KMS-11 (cell line): ENCODE measurements at regions not wholly inside any gene's neighbourhood (a gene's known extent, or its start where the extent isn't known, plus 50 kb on each side); places are given as distances from the start of the nearest gene placed in this dataset.

ENCODE experiments used
- H2AFZ ChIP-seq: fragments of 200-600 bp; sonication (generic); 2 replicates; pipeline ENCODE4 v1.6.1; 2016; ENCODE audit warnings: antibody characterized with exemption, mixed run types, low read depth
- H3K27ac ChIP-seq: fragments of 200-600 bp; sonication (generic); 2 replicates; pipeline ENCODE4 v1.6.1; 2016; ENCODE audit warnings: mild to moderate bottlenecking, mixed run types
- H3K27me3 ChIP-seq: fragments of 200-600 bp; sonication (generic); 2 replicates; pipeline ENCODE4 v1.6.1; 2017; ENCODE audit warnings: mild to moderate bottlenecking, low read depth, mixed run types, moderate library complexity; ENCODE audit not compliant: insufficient read depth
- H3K36me3 ChIP-seq: fragments of 200-600 bp; sonication (generic); 2 replicates; pipeline ENCODE4 v1.6.1; 2017; ENCODE audit warnings: mild to moderate bottlenecking, mixed run types; ENCODE audit not compliant: insufficient read depth
- H3K4me1 ChIP-seq: fragments of 200-600 bp; sonication (generic); 2 replicates; pipeline ENCODE4 v1.6.1; 2016; ENCODE audit warnings: mild to moderate bottlenecking, low read depth, mixed run types; ENCODE audit not compliant: poor library complexity, severe bottlenecking
- H3K4me2 ChIP-seq: fragments of 200-600 bp; sonication (generic); 2 replicates; pipeline ENCODE4 v1.7.0; 2016; ENCODE audit warnings: mild to moderate bottlenecking, mixed run types
- H3K4me3 ChIP-seq: fragments of 200-600 bp; sonication (generic); IDR thresholded peaks from 2 replicates; pipeline ENCODE4 v1.6.1; 2017; ENCODE audit warnings: low read depth, low read length, mixed read lengths; ENCODE audit not compliant: insufficient read depth
- H3K79me2 ChIP-seq: fragments of 200-600 bp; sonication (generic); 2 replicates; pipeline ENCODE4 v1.6.1; 2016; ENCODE audit warnings: low read depth, mixed run types; ENCODE audit not compliant: insufficient read depth
- H3K9ac ChIP-seq: fragments of 200-600 bp; sonication (generic); 2 replicates; pipeline ENCODE4 v1.6.1; 2016; ENCODE audit warnings: mild to moderate bottlenecking, mixed run types
- H4K20me1 ChIP-seq: fragments of 200-600 bp; sonication (generic); 2 replicates; pipeline ENCODE4 v1.6.1; 2016; ENCODE audit warnings: mild to moderate bottlenecking, mixed run types; ENCODE audit not compliant: insufficient read depth
- CTCF ChIP-seq: fragments of 200-600 bp; sonication (generic); conservative IDR thresholded peaks from 2 replicates; pipeline ENCODE4 v1.6.1; 2017; ENCODE audit warnings: low read depth, mild to moderate bottlenecking, antibody characterized with exemption, low read length, moderate library complexity, mixed read lengths

- no peak overlapping the region for H3K9ac ChIP-seq
- no peak overlapping the region for H3K27ac ChIP-seq
- no peak overlapping the region for H3K4me2 ChIP-seq
These were observed 364.3 kb downstream of the KCNRG start for GRCh38 chr13:50379584-50379983.

GRCh38 chr13:50380905-50381304 is 365.7 kb downstream of the KCNRG start:
- H3K4me2 ChIP-seq, result no peak overlapping the region
- peaks cover under 1% of the 10 kb centered on the region for H3K4me1 ChIP-seq
- H3K4me3 ChIP-seq, result no peak overlapping the region
- no peaks in the 10 kb centered on the region for H3K36me3 ChIP-seq
- no peak for TF ChIP-seq CTCF
- no peak overlapping the region for H3K9ac ChIP-seq
- H2AFZ ChIP-seq, result no peak overlapping the region
- no peaks in the 10 kb centered on the region for H3K79me2 ChIP-seq
- no peaks in the 10 kb centered on the region for H3K27me3 ChIP-seq
- no peak overlapping the region for H3K27ac ChIP-seq
- no peaks in the 10 kb centered on the region for H4K20me1 ChIP-seq

More at GRCh38 chr13:50379584-50379983, 364.3 kb downstream of the KCNRG start:
- Histone ChIP-seq H3K36me3 (no peaks in the 10 kb centered on the region), H3K27me3 (no peaks in the 10 kb centered on the region), H3K4me1 (no peaks in the 10 kb centered on the region), H4K20me1 (no peaks in the 10 kb centered on the region), H2AFZ (no peak overlapping the region), H3K4me3 (no peak overlapping the region), H3K79me2 (no peaks in the 10 kb centered on the region)
- TF ChIP-seq CTCF, result no peak

- Histone ChIP-seq H3K27me3 (no peaks in the 10 kb centered on the region), H3K9ac (no peak overlapping the region), H3K4me3 (no peak overlapping the region), H3K4me1 (peaks cover 15% of the 10 kb centered on the region), H4K20me1 (no peaks in the 10 kb centered on the region), H3K4me2 (no peak overlapping the region), H2AFZ (no peak overlapping the region), H3K79me2 (no peaks in the 10 kb centered on the region), H3K36me3 (no peaks in the 10 kb centered on the region), H3K27ac (no peak overlapping the region)
- TF ChIP-seq CTCF, result no peak
These were observed 367.3 kb downstream of the KCNRG start for GRCh38 chr13:50382511-50382910.

- H3K4me2 ChIP-seq, result no peak overlapping the region
- no peaks in the 10 kb centered on the region for H3K36me3 ChIP-seq
- no peak overlapping the region for H3K27ac ChIP-seq
- H3K4me1 ChIP-seq, result peaks cover 20% of the 10 kb centered on the region
- H2AFZ ChIP-seq, result no peak overlapping the region
- no peaks in the 10 kb centered on the region for H4K20me1 ChIP-seq
- H3K9ac ChIP-seq, result no peak overlapping the region
- no peaks in the 10 kb centered on the region for H3K79me2 ChIP-seq
- no peak overlapping the region for H3K4me3 ChIP-seq
- H3K27me3 ChIP-seq, result no peaks in the 10 kb centered on the region
- no peak for TF ChIP-seq CTCF
These were observed 367.7 kb downstream of the KCNRG start for GRCh38 chr13:50382951-50383350.

- no peak overlapping the region for H3K9ac ChIP-seq
- H3K36me3 ChIP-seq, result no peaks in the 10 kb centered on the region
- no peak overlapping the region for H3K4me2 ChIP-seq
- H4K20me1 ChIP-seq, result no peaks in the 10 kb centered on the region
- no peak for TF ChIP-seq CTCF
- no peak overlapping the region for H2AFZ ChIP-seq
- H3K79me2 ChIP-seq, result no peaks in the 10 kb centered on the region
- H3K27ac ChIP-seq, result no peak overlapping the region
- H3K4me1 ChIP-seq, result peaks cover 27% of the 10 kb centered on the region
- no peaks in the 10 kb centered on the region for H3K27me3 ChIP-seq
- H3K4me3 ChIP-seq, result no peak overlapping the region
These were observed 369.5 kb downstream of the KCNRG start for GRCh38 chr13:50384724-50385123.
